Trophoblast cell (in vitro differentiated cells and primary cell): ENCODE measurements at regions not wholly inside any gene's neighbourhood (a gene's known extent, or its start where the extent isn't known, plus 50 kb on each side); places are given as distances from the start of the nearest gene placed in this dataset.
"Not testable (repeated sequence)": the region's sequence is repeated elsewhere in the genome, so short reads cannot be mapped to it uniquely, and the experiment has no call there.

Source experiments
- DNase-seq, 2 donors: peaks; one replicate each; pipeline ENCODE4 v3.0.0-alpha.2; 2016
- H2AFZ ChIP-seq: 2 replicates; pipeline ENCODE4 v1.6.1; 2013; ENCODE audit warnings: low read length, moderate library complexity, mild to moderate bottlenecking; ENCODE audit not compliant: insufficient read depth, poor library complexity
- H2AK5ac ChIP-seq: 2 replicates; pipeline ENCODE4 v1.6.1; 2013; ENCODE audit warnings: mild to moderate bottlenecking, low read length
- H2BK120ac ChIP-seq: 2 replicates; pipeline ENCODE4 v1.6.1; 2013; ENCODE audit warnings: low read length, mild to moderate bottlenecking, moderate library complexity; ENCODE audit not compliant: insufficient read depth, poor library complexity
- H2BK12ac ChIP-seq: 2 replicates; pipeline ENCODE4 v1.6.1; 2013; ENCODE audit warnings: mild to moderate bottlenecking, low read length, moderate library complexity
- H2BK5ac ChIP-seq: 2 replicates; pipeline ENCODE4 v1.6.1; 2013; ENCODE audit warnings: low read length, low read depth, moderate library complexity, mild to moderate bottlenecking; ENCODE audit not compliant: poor library complexity
- H3K14ac ChIP-seq: 2 replicates; pipeline ENCODE4 v1.6.1; 2013; ENCODE audit warnings: mild to moderate bottlenecking, low read length
- H3K18ac ChIP-seq: 2 replicates; pipeline ENCODE4 v1.6.1; 2013; ENCODE audit warnings: mild to moderate bottlenecking, low read length
- H3K23ac ChIP-seq: 2 replicates; pipeline ENCODE4 v1.6.1; 2013; ENCODE audit warnings: low read length
- H3K27ac ChIP-seq: 2 replicates; pipeline ENCODE4 v1.5.1; 2013; ENCODE audit warnings: low read depth, mild to moderate bottlenecking, inconsistent platforms, low read length, moderate library complexity
- H3K27me3 ChIP-seq: 2 replicates; pipeline ENCODE4 v1.6.1; 2013; ENCODE audit warnings: inconsistent platforms, mild to moderate bottlenecking, low read length, moderate library complexity; ENCODE audit not compliant: insufficient read depth
- H3K36me3 ChIP-seq, 2 experiments: 1 replicate in 1 of 2; 2 replicates in 1 of 2; pipeline ENCODE4 v1.6.1; 2013; ENCODE audit warnings: low read length in 2 of 2, mild to moderate bottlenecking in 2 of 2, moderate library complexity in 1 of 2; ENCODE audit not compliant: insufficient read depth in 2 of 2, control insufficient read depth in 1 of 2
- H3K4ac ChIP-seq: 2 replicates; pipeline ENCODE4 v1.6.1; 2013; ENCODE audit warnings: low read depth, mild to moderate bottlenecking, low read length, moderate library complexity
- H3K4me1 ChIP-seq, 2 experiments: 1 replicate in 1 of 2; 2 replicates in 1 of 2; pipeline ENCODE4 v1.6.1; 2013; ENCODE audit warnings: low read length in 2 of 2, mild to moderate bottlenecking in 2 of 2, moderate library complexity in 1 of 2; ENCODE audit not compliant: insufficient read depth in 2 of 2, control insufficient read depth in 1 of 2
- H3K4me2 ChIP-seq: 2 replicates; pipeline ENCODE4 v1.6.1; 2013; ENCODE audit warnings: inconsistent platforms, mild to moderate bottlenecking, low read length, moderate library complexity
- H3K4me3 ChIP-seq: 2 replicates; pipeline ENCODE4 v1.5.1; 2013; ENCODE audit warnings: mild to moderate bottlenecking, low read depth, low read length, inconsistent platforms
- H3K79me1 ChIP-seq: one replicate; pipeline ENCODE4 v1.6.1; 2013; ENCODE audit warnings: low read length
- H3K79me2 ChIP-seq: 2 replicates; pipeline ENCODE4 v1.6.1; 2013; ENCODE audit warnings: low read length, mild to moderate bottlenecking; ENCODE audit not compliant: control insufficient read depth, insufficient read depth, poor library complexity
- H3K9ac ChIP-seq: 2 replicates; pipeline ENCODE4 v1.6.1; 2013; ENCODE audit warnings: mild to moderate bottlenecking, low read length
- H3K9me3 ChIP-seq: 2 replicates; pipeline ENCODE4 v1.6.1; 2013; ENCODE audit warnings: low read depth, mild to moderate bottlenecking, control low read depth, inconsistent platforms, low read length; ENCODE audit not compliant: insufficient read depth
- H4K12ac ChIP-seq: 2 replicates; pipeline ENCODE4 v1.6.1; 2013; ENCODE audit warnings: low read depth, mild to moderate bottlenecking, low read length, moderate library complexity
- H4K8ac ChIP-seq: 2 replicates; pipeline ENCODE4 v1.6.1; 2013; ENCODE audit warnings: low read depth, mild to moderate bottlenecking, low read length, moderate library complexity
- H4K91ac ChIP-seq: one replicate; pipeline ENCODE4 v1.6.1; 2013; ENCODE audit warnings: low read depth, mild to moderate bottlenecking, low read length, moderate library complexity
- WGBS: extraction: QIAGEN DNeasy Blood & Tissue Kit; methylation state at CpG from one replicate; pipeline ENCODE4 v1.1.7; 2013; ENCODE audit warnings: missing lambda C conversion rate; ENCODE audit not compliant: insufficient read length, insufficient coverage; ENCODE audit errors: extremely low coverage; 5-methylcytosine and 5-hydroxymethylcytosine counted together

- H2BK120ac ChIP-seq, result no peak overlapping the region
- H3K18ac ChIP-seq, result no peak overlapping the region
- DNase-seq, result no peak
- H3K4me2 ChIP-seq, result no peak overlapping the region
- no peaks in the 10 kb centered on the region for H3K79me1 ChIP-seq
- no peak overlapping the region for H2AFZ ChIP-seq
- no CpG with 5 or more reads among the region's 3 CpGs for WGBS
- no peaks in the 10 kb centered on the region for H3K4me1 ChIP-seq
- H3K4me3 ChIP-seq, result no peak overlapping the region
- H2BK5ac ChIP-seq, result no peak overlapping the region
- no peaks in the 10 kb centered on the region for H3K36me3 ChIP-seq
- H3K14ac ChIP-seq, result no peak overlapping the region
- no peak overlapping the region for H3K23ac ChIP-seq
- H3K9ac ChIP-seq, result no peak overlapping the region
- no peak overlapping the region for H3K27ac ChIP-seq
- no peak overlapping the region for H4K91ac ChIP-seq
- H3K79me2 ChIP-seq, result no peaks in the 10 kb centered on the region
- H3K4ac ChIP-seq, result no peak overlapping the region
- no peak overlapping the region for H4K12ac ChIP-seq
- no peak overlapping the region for H2AK5ac ChIP-seq
- H3K27me3 ChIP-seq, result no peaks in the 10 kb centered on the region
- no peak overlapping the region for H2BK12ac ChIP-seq
- H3K9me3 ChIP-seq, result no peaks in the 10 kb centered on the region
- no peak overlapping the region for H4K8ac ChIP-seq
These were observed 80.1 kb upstream of the ALG10 start for GRCh38 chr12:33942172-33942571.

GRCh38 chr12:33944703-33945437 is 77.4 kb upstream of the ALG10 start:
- WGBS, result no CpG with 5 or more reads among the region's 3 CpGs
- H3K4ac ChIP-seq, result no peak overlapping the region
- no peaks in the 10 kb centered on the region for H3K27me3 ChIP-seq

GRCh38 chr12:33945438-33945784 is 76.9 kb upstream of the ALG10 start:
- Histone ChIP-seq H3K27me3 (no peaks in the 10 kb centered on the region), H3K4me1 (no peaks in the 10 kb centered on the region), H3K4me3 (no peak overlapping the region), H4K8ac (no peak overlapping the region), H3K14ac (no peak overlapping the region), H3K9me3 (peaks cover 1% of the 10 kb centered on the region), H3K79me2 (no peaks in the 10 kb centered on the region), H2BK5ac (no peak overlapping the region), H2BK120ac (no peak overlapping the region), H2AFZ (no peak overlapping the region), H2AK5ac (no peak overlapping the region), H3K36me3 (no peaks in the 10 kb centered on the region), H3K4me2 (no peak overlapping the region), H3K27ac (no peak overlapping the region), H3K79me1 (no peaks in the 10 kb centered on the region), H3K23ac (no peak overlapping the region), H3K9ac (no peak overlapping the region), H4K91ac (no peak overlapping the region), H3K18ac (no peak overlapping the region), H4K12ac (no peak overlapping the region), H2BK12ac (no peak overlapping the region), H3K4ac (no peak overlapping the region)
- WGBS, result no CpG with 5 or more reads among the region's 6 CpGs
- no peak for DNase-seq

More at GRCh38 chr12:33944703-33945437, 77.4 kb upstream of the ALG10 start:
- Histone ChIP-seq H2AFZ (no peak overlapping the region), H2BK120ac (no peak overlapping the region), H3K79me2 (no peaks in the 10 kb centered on the region), H4K91ac (no peak overlapping the region), H3K14ac (no peak overlapping the region), H2BK5ac (no peak overlapping the region), H4K8ac (no peak overlapping the region), H2BK12ac (no peak overlapping the region), H3K79me1 (no peaks in the 10 kb centered on the region), H3K18ac (no peak overlapping the region), H4K12ac (no peak overlapping the region), H3K36me3 (no peaks in the 10 kb centered on the region), H3K9ac (no peak overlapping the region), H3K4me2 (no peak overlapping the region), H3K27ac (no peak overlapping the region), H3K9me3 (no peaks in the 10 kb centered on the region), H3K23ac (no peak overlapping the region), H2AK5ac (no peak overlapping the region), H3K4me3 (no peak overlapping the region), H3K4me1 (no peaks in the 10 kb centered on the region)
- peak; percentile 48 to 77 for DNase-seq

- not testable (repeated sequence) for H3K18ac ChIP-seq, H3K14ac ChIP-seq, H3K9ac ChIP-seq, H3K27ac ChIP-seq, H3K79me1 ChIP-seq, H3K4me3 ChIP-seq, H3K36me3 ChIP-seq, H2AK5ac ChIP-seq, H4K8ac ChIP-seq, H3K4ac ChIP-seq, H3K4me2 ChIP-seq, H3K23ac ChIP-seq, H2BK12ac ChIP-seq, H3K9me3 ChIP-seq, H4K91ac ChIP-seq, H3K4me1 ChIP-seq, H2BK5ac ChIP-seq, H3K79me2 ChIP-seq, H2AFZ ChIP-seq, H3K27me3 ChIP-seq, DNase-seq, H4K12ac ChIP-seq, H2BK120ac ChIP-seq
- WGBS, result no CpG with 5 or more reads among the region's 7 CpGs
These were observed 56.1 kb upstream of the ALG10 start for GRCh38 chr12:33966219-33966618.
